ENCODE measurements at regions not wholly inside any gene's neighbourhood (a gene's known extent, or its start where the extent isn't known, plus 50 kb on each side); places are given as distances from the start of the nearest gene placed in this dataset.

DNA sequence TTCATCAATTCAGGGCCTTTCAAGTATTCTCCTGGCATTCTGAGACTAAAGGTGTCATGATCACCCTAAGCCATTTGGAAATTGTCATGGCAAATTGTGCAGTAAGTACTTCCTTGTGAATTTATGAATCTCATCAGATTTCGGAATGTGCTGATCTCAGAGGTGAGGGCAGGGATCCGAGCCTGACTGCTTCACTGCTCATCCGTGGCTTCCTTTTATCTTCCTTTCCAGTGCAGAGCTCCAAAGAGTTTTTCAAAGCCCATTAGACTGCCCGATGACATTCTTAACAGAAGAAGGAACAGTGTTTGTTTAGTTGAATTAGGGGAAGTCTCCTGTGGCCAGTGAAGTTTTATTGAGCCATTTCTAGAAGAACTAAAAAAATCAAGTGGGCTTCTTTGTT, 182.8 kb upstream of the GDNF start:
- H3K27ac ChIP-seq: no peak overlapping the region
- TF ChIP-seq ZFX (IDR thresholded peaks at IDR 0.05; ENCODE audit: borderline replicate concordance): no peak
- TF ChIP-seq, protein P1, sequence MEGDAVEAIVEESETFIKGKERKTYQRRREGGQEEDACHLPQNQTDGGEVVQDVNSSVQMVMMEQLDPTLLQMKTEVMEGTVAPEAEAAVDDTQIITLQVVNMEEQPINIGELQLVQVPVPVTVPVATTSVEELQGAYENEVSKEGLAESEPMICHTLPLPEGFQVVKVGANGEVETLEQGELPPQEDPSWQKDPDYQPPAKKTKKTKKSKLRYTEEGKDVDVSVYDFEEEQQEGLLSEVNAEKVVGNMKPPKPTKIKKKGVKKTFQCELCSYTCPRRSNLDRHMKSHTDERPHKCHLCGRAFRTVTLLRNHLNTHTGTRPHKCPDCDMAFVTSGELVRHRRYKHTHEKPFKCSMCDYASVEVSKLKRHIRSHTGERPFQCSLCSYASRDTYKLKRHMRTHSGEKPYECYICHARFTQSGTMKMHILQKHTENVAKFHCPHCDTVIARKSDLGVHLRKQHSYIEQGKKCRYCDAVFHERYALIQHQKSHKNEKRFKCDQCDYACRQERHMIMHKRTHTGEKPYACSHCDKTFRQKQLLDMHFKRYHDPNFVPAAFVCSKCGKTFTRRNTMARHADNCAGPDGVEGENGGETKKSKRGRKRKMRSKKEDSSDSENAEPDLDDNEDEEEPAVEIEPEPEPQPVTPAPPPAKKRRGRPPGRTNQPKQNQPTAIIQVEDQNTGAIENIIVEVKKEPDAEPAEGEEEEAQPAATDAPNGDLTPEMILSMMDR (IDR thresholded peaks at IDR 0.05): no peak

GRCh38 chr5:38018016-38018415, 178.2 kb upstream of the GDNF start:
- TF ChIP-seq, protein P1 (IDR thresholded peaks at IDR 0.05): no peak
- TF ChIP-seq ZFX (IDR thresholded peaks at IDR 0.05; ENCODE audit: borderline replicate concordance): no peak
- no peak overlapping the region for H3K27ac ChIP-seq

GRCh38 chr5:38013107-38013506, 173.3 kb upstream of the GDNF start:
- no peak for TF ChIP-seq ZFX (IDR thresholded peaks at IDR 0.05; ENCODE audit: borderline replicate concordance)
- TF ChIP-seq, protein P1 (IDR thresholded peaks at IDR 0.05): no peak
- no peak overlapping the region for H3K27ac ChIP-seq

DNA sequence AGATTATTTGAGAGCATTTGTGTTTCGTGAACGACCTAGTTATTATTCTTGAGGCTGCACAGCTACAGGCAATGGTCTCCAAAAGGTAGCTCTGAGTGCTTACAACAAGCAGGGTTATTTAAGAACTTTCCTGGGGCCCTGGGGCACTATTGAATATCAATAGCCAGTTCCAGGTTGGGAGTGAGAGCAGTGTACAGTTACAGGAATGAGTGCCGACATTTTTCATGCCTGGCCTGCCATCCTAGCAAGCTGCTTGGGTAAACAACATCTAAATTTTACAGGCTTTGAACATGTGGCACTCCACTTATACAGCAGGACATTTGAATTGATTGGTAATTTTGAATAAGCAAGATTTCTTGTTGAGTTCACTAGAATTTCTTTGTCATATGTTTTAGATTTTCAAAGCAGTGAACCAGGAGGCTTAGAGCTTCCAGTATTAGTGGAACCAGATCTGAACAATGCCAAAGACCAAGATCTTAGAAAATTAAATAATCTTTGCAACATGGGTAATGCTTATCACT, 171.9 kb upstream of the GDNF start:
- TF ChIP-seq ZFX (IDR thresholded peaks at IDR 0.05; ENCODE audit: borderline replicate concordance): no peak
- TF ChIP-seq, protein P1 (IDR thresholded peaks at IDR 0.05): no peak
- no peak overlapping the region for H3K27ac ChIP-seq

DNA sequence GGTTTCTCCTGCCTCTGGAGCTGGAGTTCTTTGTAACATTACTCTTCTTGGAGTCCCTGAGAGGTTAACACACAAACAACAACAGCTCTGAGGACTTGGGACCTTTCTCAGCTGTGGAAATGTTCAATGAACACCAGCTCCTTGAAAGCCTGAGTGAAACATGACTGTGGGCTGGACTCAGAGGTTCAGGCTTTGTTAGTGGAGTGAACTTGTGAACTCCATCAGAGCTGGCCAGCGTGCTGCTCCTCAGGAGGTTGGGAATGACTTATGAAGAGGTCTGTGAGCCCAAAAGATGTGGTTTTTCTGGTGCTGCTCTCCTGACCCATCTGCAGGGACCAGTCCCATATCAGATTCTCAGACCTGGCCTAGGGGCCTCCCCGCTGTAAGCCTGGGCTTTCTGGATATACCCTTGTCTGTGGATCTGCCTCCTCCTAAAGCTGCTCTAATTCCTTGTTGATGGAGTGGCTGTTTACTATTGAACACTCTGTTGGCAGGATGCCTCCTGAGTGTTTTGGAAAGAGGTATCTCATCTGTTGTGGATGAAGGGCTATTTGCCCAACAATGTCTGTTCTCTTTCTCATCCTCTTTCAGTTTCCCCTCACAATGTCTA, 170.0 kb upstream of the GDNF start:
- no peak overlapping the region for H3K27ac ChIP-seq
- no peak for TF ChIP-seq ZFX (IDR thresholded peaks at IDR 0.05; ENCODE audit: borderline replicate concordance)
- TF ChIP-seq, protein P1 (IDR thresholded peaks at IDR 0.05): no peak

- no peak overlapping the region for H3K27ac ChIP-seq
Measured at GRCh38 chr5:38008198-38008597, 168.4 kb upstream of the GDNF start.

DNA sequence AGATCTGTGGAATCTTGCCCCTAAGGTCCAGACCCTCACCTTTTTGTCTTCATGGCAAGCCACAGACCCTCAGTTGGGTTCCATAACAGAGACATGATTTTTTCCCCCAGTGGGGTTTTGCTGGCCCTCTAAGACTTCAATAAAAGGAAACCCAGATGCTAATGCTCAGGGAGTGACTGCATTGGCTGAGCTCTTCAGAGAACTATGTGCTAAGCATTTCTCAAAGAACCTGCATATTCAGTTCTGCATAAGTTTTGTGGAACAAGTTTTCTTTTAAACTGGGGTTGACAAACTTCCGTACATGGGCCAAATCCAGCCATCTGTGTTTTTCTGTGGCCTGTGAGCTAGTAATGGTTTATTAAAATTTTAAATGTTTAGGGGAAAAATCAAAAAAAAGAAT, 159.8 kb upstream of the GDNF start:
- TF ChIP-seq ZFX (IDR thresholded peaks at IDR 0.05; ENCODE audit: borderline replicate concordance): no peak
- TF ChIP-seq, protein P1 (IDR thresholded peaks at IDR 0.05): no peak

More at GRCh38 chr5:38008198-38008597, 168.4 kb upstream of the GDNF start:
- TF ChIP-seq, protein P1 (IDR thresholded peaks at IDR 0.05): no peak
- no peak for TF ChIP-seq ZFX (IDR thresholded peaks at IDR 0.05; ENCODE audit: borderline replicate concordance)

More for the DNA sequence above, 159.8 kb upstream of the GDNF start:
- H3K27ac ChIP-seq: no peak overlapping the region

Measured in 22Rv1 (cell line).